ENCODE measurements at regions not wholly inside any gene's neighbourhood (a gene's known extent, or its start where the extent isn't known, plus 50 kb on each side); places are given as distances from the start of the nearest gene placed in this dataset.

DNA sequence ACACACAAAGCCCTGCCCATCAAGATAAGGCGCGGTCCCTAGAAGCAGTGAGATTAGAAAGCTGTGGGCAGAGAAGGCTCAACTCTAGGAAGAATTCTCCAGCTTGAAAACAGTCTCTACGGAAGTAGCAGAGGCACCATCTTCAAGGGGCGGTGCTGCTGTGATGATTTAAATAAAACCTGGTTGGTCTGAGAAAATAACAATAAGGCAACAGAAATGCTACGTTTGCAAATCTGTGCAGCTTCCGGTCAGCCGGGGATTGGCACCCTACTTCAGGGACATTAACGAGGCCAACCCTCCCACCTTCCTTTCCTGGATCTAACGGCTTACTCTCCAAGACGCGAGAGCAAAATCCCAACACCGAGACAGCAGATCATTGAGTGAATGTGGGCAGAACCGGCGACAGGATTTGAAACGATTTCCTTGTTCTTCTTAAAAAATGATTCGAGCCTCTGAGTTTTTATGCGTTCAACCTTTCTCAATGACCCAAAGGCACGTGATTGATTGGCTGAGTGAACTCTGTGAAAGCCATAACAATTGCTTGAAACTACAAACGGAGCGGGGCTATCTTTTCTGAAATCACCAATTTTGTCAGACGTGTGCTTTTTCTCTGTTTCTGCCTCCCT, 93.7 kb upstream of the ZNF516 start:
- ChIA-PET CTCF (ENCODE audit: partially characterized antibody) (interaction anchor here (0.6 to 1.7 kb wide), 2 partner anchors 15 to 70 kb away, joined by 3 to 5 read pairs; no protein-coding TSS in a partner anchor), POLR2A (ENCODE audit: partially characterized antibody) (interaction anchor here (0.6 to 1.2 kb wide), 2 partner anchors 39 to 223 kb away, joined by 3 read pairs; no protein-coding TSS in a partner anchor)
- Histone ChIP-seq H3K27me3 (replicated peaks in 1 of 4; ENCODE audit: control insufficient read depth in 3 of 4, extremely low read depth in 1 of 4, insufficient read depth in 3 of 4, low read length in 3 of 4) (no peaks in the 10 kb centered on the region; a peak in 2 of 7 replicates), H3K14ac (ENCODE audit: insufficient read length) (no peak overlapping the region), H3K4ac (replicated peaks; ENCODE audit: insufficient read length, low read depth, low read length) (no peak overlapping the region), H3K9me3 (ENCODE audit: insufficient read depth in 2 of 2, low read depth in 1 of 2, low read length in 1 of 2) (peaks cover 0 to 3% of the 10 kb centered on the region in 2 experiments; a peak in 2 of 4 replicates), H4K91ac (replicated peaks; ENCODE audit: insufficient read length, low read length) (peak overlapping the region; percentile 45), H3K23ac (ENCODE audit: insufficient read length) (no peak overlapping the region), H4K5ac (ENCODE audit: insufficient read length, low read depth, low read length) (no peak overlapping the region), H2AK5ac (ENCODE audit: low read depth, low read length) (no peak overlapping the region), H2AFZ (ENCODE audit: low read length) (peak overlapping the region; percentile 96), H4K8ac (ENCODE audit: extremely low read depth, insufficient read depth, low read length) (no peak overlapping the region), H4K20me1 (replicated peaks in 1 of 2; ENCODE audit: control insufficient read depth in 1 of 2, insufficient read depth in 2 of 2, low read length in 2 of 2) (no peaks in the 10 kb centered on the region), H2BK20ac (ENCODE audit: low read length) (peak overlapping the region; percentile 35; the same call in 1 of the 2 replicates), H3K4me2 (ENCODE audit: insufficient read depth in 1 of 2, low read depth in 2 of 2, low read length in 2 of 2) (peak overlapping the region; percentile 56 to 79), H3K4me3 (ENCODE audit: extremely low read depth in 1 of 4, insufficient read depth in 2 of 4, low read depth in 3 of 4, low read length in 4 of 4) (peak overlapping the region in 2 of 4 experiments; percentile 17 to 31; a peak in 3 of 8 replicates), H2BK12ac (ENCODE audit: low read depth, low read length) (peak overlapping the region; percentile 46; the same call in 1 of the 2 replicates), H3K79me1 (ENCODE audit: low read depth, low read length) (no peaks in the 10 kb centered on the region), H3K9ac (replicated peaks in 1 of 4; ENCODE audit: extremely low read depth in 1 of 4, low read depth in 3 of 4, low read length in 3 of 4) (peak overlapping the region in 1 of 4 experiments; percentile 13; a peak in 1 of 7 replicates), H2BK120ac (replicated peaks; ENCODE audit: low read depth, low read length) (no peak overlapping the region), H2BK15ac (ENCODE audit: low read length) (no peak overlapping the region), H3K79me2 (ENCODE audit: control insufficient read depth in 1 of 2, insufficient read depth in 2 of 2, low read length in 2 of 2) (no peaks in the 10 kb centered on the region; a peak in 1 of 4 replicates), H2BK5ac (ENCODE audit: low read depth, low read length) (no peak overlapping the region), H3K4me1 (replicated peaks in 1 of 4; ENCODE audit: control insufficient read depth in 3 of 4, insufficient read depth in 4 of 4, low read length in 3 of 4) (peaks cover 3 to 13% (median 9%) of the 10 kb centered on the region in 4 experiments; a peak in 6 of 7 replicates), H3K23me2 (ENCODE audit: low read depth, low read length) (no peaks in the 10 kb centered on the region), H3K56ac (replicated peaks; ENCODE audit: insufficient read length, low read depth, low read length) (no peak overlapping the region), H3K36me3 (ENCODE audit: control insufficient read depth in 2 of 4, insufficient read depth in 4 of 4, low read length in 3 of 4) (no peaks in the 10 kb centered on the region), H3K27ac (ENCODE audit: low read depth, low read length) (no peak overlapping the region), H3K18ac (ENCODE audit: extremely low read depth, low read length) (peak overlapping the region; percentile 20; the same call in 1 of the 2 replicates)
- peak in 1 of 2 experiments; percentile 46 for DNase-seq (ENCODE audit: low read depth in 1 of 2, low spot score in 2 of 2)
- WGBS, 2 experiments (ENCODE audit: extremely low coverage in 1 of 2, insufficient coverage in 1 of 2, insufficient read length in 1 of 2, insufficient replicate concordance in 2 of 2, low coverage in 1 of 2, low lambda C conversion rate in 2 of 2, missing lambda C conversion rate in 1 of 2), result 43% methylated on average over 21 of the region's 21 CpGs; no CpG with 5 or more reads in 1 of the 2 experiments
- FAIRE-seq, result peak; percentile 45
- TF ChIP-seq GABPA (IDR thresholded peaks at IDR 0.05; ENCODE audit: borderline replicate concordance, insufficient read depth, low read length) (no peak), CHD2 (IDR thresholded peaks at IDR 0.05; ENCODE audit: low read length) (no peak), PHF8 (conservative IDR thresholded peaks at IDR 0.05; ENCODE audit: low read depth, low read length) (no peak), TAF7 (optimal IDR thresholded peaks at IDR 0.05; ENCODE audit: borderline replicate concordance, low read depth, low read length) (no peak), TBP (IDR thresholded peaks at IDR 0.05; ENCODE audit: low read depth, low read length) (no peak), ZNF274 (IDR thresholded peaks at IDR 0.05; ENCODE audit: borderline replicate concordance, extremely low read depth, low read length) (no peak), CHD1 (IDR thresholded peaks at IDR 0.05; ENCODE audit: low read depth, low read length) (no peak)

All from H1 (cell line).